ENCODE measurements at regions not wholly inside any gene's neighbourhood (a gene's known extent, or its start where the extent isn't known, plus 50 kb on each side); places are given as distances from the start of the nearest gene placed in this dataset.

DNA sequence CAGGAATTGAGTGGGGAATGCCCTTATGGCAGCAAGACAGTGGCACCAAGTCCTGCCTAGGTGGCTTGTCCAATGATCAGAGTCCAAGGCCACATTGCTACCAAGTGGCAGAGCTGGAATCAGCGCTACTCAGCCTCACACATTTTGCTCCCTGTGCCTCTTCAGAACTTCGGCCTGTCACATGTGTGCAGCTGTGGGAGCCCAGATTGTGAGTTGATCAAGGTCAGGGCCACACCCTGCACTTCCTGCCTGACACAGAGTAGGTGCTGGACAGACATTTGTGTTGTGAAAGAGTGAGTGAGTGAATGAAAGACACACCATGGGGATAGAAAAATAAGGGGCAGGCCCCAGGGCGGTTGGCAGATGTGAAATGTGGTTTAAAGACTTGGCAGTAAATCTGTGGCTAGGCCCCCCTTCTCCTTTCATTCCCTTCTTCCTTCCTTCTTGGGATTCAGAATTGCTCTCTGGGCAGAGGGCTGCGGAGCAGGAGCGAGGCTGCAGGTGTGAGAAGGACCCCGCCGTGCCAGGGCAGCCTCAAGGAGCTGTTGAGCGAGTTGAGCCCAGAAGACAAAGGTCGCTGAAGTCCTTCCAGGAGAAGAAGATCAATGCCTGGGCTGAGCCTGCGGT lies 83.5 kb downstream of the SLC25A47 start (continued):
- TF ChIP-seq, protein P1, sequence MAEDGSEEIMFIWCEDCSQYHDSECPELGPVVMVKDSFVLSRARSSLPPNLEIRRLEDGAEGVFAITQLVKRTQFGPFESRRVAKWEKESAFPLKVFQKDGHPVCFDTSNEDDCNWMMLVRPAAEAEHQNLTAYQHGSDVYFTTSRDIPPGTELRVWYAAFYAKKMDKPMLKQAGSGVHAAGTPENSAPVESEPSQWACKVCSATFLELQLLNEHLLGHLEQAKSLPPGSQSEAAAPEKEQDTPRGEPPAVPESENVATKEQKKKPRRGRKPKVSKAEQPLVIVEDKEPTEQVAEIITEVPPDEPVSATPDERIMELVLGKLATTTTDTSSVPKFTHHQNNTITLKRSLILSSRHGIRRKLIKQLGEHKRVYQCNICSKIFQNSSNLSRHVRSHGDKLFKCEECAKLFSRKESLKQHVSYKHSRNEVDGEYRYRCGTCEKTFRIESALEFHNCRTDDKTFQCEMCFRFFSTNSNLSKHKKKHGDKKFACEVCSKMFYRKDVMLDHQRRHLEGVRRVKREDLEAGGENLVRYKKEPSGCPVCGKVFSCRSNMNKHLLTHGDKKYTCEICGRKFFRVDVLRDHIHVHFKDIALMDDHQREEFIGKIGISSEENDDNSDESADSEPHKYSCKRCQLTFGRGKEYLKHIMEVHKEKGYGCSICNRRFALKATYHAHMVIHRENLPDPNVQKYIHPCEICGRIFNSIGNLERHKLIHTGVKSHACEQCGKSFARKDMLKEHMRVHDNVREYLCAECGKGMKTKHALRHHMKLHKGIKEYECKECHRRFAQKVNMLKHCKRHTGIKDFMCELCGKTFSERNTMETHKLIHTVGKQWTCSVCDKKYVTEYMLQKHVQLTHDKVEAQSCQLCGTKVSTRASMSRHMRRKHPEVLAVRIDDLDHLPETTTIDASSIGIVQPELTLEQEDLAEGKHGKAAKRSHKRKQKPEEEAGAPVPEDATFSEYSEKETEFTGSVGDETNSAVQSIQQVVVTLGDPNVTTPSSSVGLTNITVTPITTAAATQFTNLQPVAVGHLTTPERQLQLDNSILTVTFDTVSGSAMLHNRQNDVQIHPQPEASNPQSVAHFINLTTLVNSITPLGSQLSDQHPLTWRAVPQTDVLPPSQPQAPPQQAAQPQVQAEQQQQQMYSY (CRISPR knock-in tag; IDR thresholded peaks at IDR 0.05) = no peak
- TF ChIP-seq, protein P2, sequence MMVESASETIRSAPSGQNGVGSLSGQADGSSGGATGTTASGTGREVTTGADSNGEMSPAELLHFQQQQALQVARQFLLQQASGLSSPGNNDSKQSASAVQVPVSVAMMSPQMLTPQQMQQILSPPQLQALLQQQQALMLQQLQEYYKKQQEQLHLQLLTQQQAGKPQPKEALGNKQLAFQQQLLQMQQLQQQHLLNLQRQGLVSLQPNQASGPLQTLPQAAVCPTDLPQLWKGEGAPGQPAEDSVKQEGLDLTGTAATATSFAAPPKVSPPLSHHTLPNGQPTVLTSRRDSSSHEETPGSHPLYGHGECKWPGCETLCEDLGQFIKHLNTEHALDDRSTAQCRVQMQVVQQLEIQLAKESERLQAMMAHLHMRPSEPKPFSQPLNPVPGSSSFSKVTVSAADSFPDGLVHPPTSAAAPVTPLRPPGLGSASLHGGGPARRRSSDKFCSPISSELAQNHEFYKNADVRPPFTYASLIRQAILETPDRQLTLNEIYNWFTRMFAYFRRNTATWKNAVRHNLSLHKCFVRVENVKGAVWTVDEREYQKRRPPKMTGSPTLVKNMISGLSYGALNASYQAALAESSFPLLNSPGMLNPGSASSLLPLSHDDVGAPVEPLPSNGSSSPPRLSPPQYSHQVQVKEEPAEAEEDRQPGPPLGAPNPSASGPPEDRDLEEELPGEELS (CRISPR knock-in tag; IDR thresholded peaks at IDR 0.05) = no peak
- no peak for TF ChIP-seq JAZF1 (CRISPR knock-in tag; IDR thresholded peaks at IDR 0.05)
- no peak for TF ChIP-seq ATF1 (CRISPR knock-in tag; IDR thresholded peaks at IDR 0.05)
- no peak for TF ChIP-seq GABPB1 (CRISPR knock-in tag; IDR thresholded peaks at IDR 0.05)
- TF ChIP-seq, protein P3, sequence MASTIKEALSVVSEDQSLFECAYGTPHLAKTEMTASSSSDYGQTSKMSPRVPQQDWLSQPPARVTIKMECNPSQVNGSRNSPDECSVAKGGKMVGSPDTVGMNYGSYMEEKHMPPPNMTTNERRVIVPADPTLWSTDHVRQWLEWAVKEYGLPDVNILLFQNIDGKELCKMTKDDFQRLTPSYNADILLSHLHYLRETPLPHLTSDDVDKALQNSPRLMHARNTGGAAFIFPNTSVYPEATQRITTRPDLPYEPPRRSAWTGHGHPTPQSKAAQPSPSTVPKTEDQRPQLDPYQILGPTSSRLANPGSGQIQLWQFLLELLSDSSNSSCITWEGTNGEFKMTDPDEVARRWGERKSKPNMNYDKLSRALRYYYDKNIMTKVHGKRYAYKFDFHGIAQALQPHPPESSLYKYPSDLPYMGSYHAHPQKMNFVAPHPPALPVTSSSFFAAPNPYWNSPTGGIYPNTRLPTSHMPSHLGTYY (CRISPR knock-in tag; IDR thresholded peaks at IDR 0.05) = no peak
- no peak for TF ChIP-seq SOX15 (CRISPR knock-in tag; IDR thresholded peaks at IDR 0.05)
- TF ChIP-seq FOXP1 (CRISPR knock-in tag; IDR thresholded peaks at IDR 0.05; ENCODE audit: borderline replicate concordance) = no peak
- TF ChIP-seq, protein P4, sequence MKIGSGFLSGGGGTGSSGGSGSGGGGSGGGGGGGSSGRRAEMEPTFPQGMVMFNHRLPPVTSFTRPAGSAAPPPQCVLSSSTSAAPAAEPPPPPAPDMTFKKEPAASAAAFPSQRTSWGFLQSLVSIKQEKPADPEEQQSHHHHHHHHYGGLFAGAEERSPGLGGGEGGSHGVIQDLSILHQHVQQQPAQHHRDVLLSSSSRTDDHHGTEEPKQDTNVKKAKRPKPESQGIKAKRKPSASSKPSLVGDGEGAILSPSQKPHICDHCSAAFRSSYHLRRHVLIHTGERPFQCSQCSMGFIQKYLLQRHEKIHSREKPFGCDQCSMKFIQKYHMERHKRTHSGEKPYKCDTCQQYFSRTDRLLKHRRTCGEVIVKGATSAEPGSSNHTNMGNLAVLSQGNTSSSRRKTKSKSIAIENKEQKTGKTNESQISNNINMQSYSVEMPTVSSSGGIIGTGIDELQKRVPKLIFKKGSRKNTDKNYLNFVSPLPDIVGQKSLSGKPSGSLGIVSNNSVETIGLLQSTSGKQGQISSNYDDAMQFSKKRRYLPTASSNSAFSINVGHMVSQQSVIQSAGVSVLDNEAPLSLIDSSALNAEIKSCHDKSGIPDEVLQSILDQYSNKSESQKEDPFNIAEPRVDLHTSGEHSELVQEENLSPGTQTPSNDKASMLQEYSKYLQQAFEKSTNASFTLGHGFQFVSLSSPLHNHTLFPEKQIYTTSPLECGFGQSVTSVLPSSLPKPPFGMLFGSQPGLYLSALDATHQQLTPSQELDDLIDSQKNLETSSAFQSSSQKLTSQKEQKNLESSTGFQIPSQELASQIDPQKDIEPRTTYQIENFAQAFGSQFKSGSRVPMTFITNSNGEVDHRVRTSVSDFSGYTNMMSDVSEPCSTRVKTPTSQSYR (CRISPR knock-in tag; IDR thresholded peaks at IDR 0.05) = no peak
- no peak for TF ChIP-seq KAT7 (CRISPR knock-in tag; IDR thresholded peaks at IDR 0.05; ENCODE audit: borderline replicate concordance)

DNA sequence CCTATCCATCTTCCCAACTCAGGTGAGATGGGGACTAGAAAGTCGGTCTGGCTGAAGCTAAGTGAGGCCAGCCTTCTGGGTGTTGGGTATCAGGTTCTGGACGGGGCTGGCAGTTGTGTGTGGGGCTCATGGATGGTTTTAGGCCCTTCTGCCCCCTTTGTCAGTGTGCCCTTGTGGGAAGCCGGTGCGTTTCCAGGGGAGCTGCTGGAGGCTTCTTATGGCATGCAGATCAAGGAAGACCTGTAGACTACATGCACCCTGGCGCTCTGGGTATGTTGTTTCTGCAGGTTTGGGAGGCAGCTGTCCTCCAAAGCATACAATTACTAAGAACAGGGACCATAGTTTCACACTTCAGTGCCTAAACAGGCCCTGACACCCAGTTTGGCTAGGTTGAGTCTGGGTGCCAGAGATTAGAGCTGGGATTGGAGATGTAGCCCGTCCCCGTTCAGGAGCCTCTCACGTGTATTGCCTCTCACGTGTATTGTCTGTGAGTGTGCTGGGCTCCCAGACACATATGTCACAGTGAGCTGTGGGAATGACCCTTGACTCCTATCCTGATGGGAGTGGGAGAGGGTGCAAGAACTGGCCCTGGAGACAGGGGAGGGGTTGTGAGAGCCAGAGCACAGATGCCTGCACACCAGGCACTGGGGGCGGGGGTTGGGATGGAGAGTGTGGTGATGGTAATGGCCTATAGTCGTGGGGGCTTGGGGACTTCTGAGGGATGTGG lies 84.4 kb downstream of the SLC25A47 start:
- Mint-ChIP-seq H3K36me3 (no peaks in the 10 kb centered on the region), H3K9me3 (no peaks in the 10 kb centered on the region), H3K27ac (peak overlapping the region; percentile 45; the same call in 1 of the 2 replicates), H3K4me3 (no peak overlapping the region), H3K4me1 (peaks cover 48% of the 10 kb centered on the region), H3K27me3 (ENCODE audit: low read depth) (no peaks in the 10 kb centered on the region)
- CTCF ChIA-PET = interaction anchor here (0.5 to 4.2 kb wide), 8 partner anchors 10 to 593 kb away, joined by 3 to 42 read pairs (median 4); no protein-coding TSS in a partner anchor
- POLR2A ChIA-PET = no interaction called here
- ATAC-seq (no peak), DNase-seq (ENCODE audit: low spot score) (no peak)
- TF ChIP-seq GABPB1 (CRISPR knock-in tag; IDR thresholded peaks at IDR 0.05) (no peak), NR2C2 (CRISPR knock-in tag; IDR thresholded peaks at IDR 0.05) (no peak), ATF1 (CRISPR knock-in tag; IDR thresholded peaks at IDR 0.05) (no peak), ZNF121 (CRISPR knock-in tag; IDR thresholded peaks at IDR 0.05) (no peak), RORB (CRISPR knock-in tag; IDR thresholded peaks at IDR 0.05) (no peak), FOXP1 (CRISPR knock-in tag; IDR thresholded peaks at IDR 0.05; ENCODE audit: borderline replicate concordance) (no peak), ZNF416 (CRISPR knock-in tag; IDR thresholded peaks at IDR 0.05) (no peak), MXD4 (CRISPR knock-in tag; IDR thresholded peaks at IDR 0.05; ENCODE audit: borderline replicate concordance) (no peak), ZNF232 (CRISPR knock-in tag; IDR thresholded peaks at IDR 0.05) (no peak)
- TF ChIP-seq, protein P4 (CRISPR knock-in tag; IDR thresholded peaks at IDR 0.05) = no peak
- TF ChIP-seq, protein P5, sequence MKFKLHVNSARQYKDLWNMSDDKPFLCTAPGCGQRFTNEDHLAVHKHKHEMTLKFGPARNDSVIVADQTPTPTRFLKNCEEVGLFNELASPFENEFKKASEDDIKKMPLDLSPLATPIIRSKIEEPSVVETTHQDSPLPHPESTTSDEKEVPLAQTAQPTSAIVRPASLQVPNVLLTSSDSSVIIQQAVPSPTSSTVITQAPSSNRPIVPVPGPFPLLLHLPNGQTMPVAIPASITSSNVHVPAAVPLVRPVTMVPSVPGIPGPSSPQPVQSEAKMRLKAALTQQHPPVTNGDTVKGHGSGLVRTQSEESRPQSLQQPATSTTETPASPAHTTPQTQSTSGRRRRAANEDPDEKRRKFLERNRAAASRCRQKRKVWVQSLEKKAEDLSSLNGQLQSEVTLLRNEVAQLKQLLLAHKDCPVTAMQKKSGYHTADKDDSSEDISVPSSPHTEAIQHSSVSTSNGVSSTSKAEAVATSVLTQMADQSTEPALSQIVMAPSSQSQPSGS (CRISPR knock-in tag; IDR thresholded peaks at IDR 0.05; ENCODE audit: borderline replicate concordance, low read depth) = no peak
- TF ChIP-seq, protein P6, sequence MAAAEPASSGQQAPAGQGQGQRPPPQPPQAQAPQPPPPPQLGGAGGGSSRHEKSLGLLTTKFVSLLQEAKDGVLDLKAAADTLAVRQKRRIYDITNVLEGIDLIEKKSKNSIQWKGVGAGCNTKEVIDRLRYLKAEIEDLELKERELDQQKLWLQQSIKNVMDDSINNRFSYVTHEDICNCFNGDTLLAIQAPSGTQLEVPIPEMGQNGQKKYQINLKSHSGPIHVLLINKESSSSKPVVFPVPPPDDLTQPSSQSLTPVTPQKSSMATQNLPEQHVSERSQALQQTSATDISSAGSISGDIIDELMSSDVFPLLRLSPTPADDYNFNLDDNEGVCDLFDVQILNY (CRISPR knock-in tag; IDR thresholded peaks at IDR 0.05) = no peak
